ENCODE measurements at regions not wholly inside any gene's neighbourhood (a gene's known extent, or its start where the extent isn't known, plus 50 kb on each side); places are given as distances from the start of the nearest gene placed in this dataset.

DNA sequence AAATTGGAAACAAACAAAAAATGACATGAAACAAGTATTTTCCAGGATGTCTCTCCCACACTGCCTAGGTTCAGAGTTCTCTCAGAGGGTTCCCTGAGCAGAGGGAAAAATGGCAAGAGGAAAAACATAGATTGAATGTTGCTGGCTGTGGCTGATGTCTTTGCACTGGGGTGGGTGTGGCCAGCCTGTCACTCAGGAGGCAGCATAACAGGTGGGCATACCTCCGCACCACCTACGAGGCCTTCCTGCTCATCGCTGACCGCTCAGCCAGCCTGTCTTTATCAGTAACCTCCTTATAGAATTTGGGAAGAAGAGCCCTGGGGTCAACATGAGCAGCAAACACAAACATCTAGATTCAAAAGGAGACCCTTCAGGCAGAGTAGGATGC is 216.6 kb upstream of the UMPS start:
- DNase-seq = no peak

DNA sequence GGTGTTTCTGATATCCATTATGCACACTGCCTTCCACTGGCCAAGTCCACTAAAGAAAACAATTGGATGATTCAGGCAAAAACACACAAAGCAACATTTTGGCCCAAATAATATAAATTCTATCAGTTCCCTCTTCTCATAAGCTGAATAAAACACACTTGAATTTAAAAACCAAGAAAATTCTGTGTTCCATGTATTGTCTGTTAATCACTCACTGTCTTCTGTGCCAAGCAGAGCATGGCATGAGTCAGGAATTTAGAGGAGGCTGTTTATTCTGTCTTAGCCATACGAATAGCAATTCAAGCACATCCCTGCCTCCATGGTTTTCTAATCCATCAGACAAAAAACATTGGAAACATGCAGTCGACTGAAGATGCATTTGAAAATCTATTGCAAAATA is 215.6 kb upstream of the UMPS start:
- no peak for DNase-seq

DNA sequence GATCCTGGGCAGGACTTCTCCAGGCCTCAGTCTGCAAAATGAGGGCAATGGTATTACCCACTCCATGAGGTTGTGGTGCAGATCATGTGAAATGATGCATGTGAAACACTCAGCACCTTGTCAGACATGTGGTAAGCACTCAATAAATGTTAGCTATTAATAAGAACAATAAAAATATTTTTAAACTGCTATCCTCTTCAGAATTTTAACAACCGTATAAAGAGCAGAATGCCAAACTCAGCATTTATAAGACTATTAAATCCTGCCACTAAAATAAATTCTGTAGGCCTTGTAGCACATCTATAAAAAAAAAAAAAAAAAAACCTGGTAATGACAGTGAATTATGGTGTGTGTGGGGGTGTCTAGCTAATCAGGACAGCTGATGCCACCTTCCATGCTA is 213.9 kb upstream of the UMPS start:
- DNase-seq = no peak

DNA sequence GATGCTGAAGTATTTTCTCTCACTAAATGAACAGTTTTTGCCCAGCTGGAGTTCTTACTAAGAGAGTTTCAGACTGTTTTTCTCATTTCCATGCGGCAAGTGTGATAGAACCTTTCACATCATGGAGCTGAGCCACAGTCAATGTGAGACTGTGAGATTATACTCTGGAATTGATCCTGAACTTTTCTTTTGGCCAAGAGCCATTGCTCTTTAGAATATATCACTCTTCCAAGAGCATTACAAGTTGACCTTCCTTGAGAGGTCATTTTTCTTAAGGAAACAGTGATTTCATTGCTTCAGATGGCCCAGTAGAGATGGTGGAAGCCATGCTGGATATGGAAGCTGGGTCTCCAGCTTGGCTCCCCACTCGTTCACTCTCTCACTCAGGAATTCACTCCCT is 212.9 kb upstream of the UMPS start:
- DNase-seq = no peak

DNA sequence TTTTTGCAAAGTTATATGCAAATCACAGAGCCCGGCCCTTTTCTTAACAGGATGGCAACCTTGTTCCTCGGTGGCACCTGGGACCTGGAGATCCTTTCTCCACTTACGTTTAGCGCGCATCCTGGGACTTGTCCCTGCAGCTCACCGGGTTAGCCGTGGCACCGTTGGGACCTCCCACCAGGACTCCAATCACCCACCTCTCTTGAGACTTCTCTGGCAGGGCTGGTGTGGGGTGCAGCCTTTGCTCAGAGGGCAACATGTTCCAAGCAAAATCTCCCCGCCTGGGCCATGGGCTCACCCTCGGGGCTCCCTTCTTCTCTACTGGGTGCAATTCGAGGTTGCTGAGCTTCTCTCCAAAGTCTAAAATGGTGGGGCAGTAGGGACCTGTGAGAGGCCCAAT is 211.9 kb upstream of the UMPS start:
- DNase-seq = no peak

DNA sequence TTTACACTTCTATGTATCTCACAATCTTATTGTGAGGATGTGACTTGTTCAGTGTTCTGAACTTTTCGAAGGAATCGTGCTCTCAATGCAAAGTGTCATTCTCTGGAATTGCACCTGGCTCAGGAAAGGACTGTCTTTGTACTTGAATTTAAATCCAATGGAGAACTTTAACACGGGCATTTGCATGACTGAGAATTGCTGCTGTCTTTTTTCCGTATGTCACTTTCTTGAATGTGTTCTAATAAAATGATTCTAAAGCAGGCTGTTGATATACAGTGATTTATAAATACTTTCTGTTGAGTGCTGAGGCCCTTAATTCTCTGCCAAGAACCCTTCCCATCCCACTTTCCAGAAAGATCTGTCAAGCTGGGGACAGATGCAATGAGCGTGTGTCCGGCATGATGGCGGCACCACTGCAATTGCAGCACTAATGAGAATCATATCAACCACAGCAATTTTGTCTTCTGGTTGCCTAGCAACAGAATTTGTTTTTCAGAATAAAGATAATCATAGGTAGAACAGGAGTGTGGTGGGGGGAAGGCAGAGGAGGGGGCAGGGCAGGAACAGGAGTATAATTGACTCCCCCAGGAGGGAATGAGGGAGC is 210.6 kb upstream of the UMPS start:
- no peak for DNase-seq

DNA sequence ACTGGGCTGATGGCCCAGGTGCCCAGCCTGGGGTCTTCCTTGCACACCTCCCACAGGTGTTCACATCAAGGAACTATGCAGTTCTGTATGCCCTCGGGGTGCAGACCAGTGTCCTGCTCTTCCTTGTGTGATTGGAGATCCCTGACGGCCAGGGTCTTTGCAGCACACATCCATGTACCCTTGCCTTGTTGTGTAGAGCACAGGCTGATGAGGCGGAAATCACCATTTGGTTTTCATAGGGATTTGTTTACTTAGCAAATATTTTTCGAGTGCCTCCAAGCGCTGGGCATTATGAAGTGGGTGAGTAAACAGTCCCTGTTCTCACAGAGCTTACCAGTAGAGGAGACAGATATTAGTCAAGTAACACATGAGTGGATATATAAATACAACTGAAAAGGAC is 209.3 kb upstream of the UMPS start:
- no peak for DNase-seq

DNA sequence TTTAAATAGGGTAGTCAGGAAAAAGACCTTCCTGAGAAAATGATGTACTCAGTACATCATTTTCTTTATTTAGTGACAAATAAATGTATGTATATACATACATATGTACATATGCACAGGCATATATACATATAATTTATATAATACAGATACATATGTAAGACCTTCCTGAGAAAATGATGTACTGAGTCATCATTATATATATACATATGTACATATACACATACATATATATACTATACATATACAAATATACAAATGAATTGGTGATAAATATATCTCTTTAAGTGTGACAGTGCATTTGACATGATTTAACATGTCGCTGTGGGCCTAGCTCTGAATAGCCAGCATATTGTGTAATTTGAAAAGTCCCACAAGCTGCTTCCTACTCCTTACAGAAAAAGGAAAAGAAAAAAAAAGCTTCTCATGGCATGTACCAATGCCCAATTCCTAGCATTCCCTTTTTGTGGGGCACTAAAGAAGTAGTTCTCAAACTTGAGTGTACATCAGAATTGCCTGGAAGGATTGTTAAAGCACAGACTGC is 208.1 kb upstream of the UMPS start:
- no peak for DNase-seq

DNA sequence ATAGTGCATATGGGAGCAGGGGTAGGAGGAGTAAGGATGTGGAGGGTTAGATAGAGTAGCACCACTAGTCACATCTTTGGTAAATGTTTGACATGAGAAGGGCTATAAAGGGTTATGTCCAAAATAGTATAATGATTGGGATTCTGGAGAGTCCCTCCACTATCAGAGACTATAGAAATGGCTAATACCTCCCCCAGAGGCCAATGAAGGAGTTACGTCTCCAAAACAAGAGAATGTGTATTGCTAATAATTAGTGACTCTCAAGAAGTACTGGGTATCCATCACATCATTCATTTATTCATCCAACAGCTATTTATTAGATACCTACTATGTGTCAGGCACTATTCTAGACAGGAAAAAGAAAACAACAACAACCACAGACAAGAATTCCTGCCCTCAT is 203.7 kb upstream of the UMPS start:
- DNase-seq = no peak

DNA sequence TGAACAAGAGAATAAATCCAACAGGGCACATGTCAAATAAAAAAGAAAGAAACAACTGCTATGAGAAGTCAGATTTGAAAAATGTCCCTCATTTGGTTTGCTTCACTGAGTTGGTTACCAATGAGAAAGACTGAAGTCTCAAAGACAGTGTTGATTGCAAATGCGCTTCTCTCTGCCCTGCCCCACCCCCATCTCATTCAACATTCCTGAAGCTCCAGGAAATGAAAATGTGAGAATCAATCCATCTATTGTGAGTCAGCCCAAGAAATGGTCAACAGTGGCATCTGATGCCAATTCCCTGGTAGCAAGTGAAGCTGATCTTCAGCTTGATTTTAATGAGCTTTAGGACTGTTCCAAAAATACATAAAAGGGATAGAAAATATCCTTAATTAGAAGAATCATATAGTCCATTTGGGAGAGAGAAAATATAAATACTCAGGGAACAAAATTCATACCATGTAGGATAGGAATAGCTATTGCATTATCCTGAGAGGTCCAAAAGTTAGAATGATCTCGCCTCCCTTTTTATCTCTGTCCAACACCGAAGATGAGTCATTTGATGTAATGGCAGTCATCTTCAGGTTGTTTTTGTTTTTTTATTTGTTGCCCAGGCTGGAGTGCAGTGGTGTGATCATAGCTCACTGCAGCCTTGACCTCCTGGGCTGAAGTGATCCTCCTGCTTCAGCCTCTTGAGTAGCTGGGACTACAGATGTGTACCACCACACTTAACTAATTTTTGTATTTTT is 200.3 kb upstream of the UMPS start:
- DNase-seq = no peak

DNA sequence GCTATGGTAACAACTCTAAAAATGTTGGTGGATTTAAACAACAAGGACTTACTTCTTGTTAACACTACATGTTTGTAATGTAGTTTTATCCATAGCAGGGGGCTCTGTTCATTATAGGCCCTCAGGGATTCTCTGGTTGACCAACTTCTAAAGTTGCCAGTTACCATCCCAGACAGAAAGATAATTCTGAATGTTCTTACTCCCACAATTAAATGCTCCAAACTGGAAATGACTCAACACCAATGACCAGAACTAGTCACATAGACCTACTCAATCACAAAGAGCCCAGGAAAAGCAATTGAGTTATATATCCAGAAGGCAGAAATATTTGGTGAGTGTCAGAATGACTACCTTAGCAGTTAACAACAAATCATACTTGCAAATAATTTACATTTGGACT is 199.3 kb upstream of the UMPS start:
- no peak for DNase-seq

DNA sequence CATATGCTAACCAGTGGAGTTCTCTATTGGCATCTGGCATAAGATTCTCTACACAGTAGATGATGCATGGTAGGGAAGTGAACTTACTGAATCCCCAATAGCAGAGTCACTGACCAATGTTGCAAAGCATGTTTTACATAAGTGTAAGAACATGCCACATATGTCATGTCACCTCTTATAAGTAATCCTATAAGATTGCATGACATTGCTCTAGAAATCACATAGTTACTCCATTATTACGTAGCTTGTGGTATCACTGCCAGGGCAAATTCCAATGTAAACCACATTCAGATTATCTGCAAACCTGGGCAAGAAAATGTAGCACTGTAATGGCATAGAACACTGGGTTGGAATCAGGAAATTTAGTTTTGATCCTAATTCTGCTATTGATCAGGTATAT is 198.2 kb upstream of the UMPS start:
- DNase-seq = no peak

DNA sequence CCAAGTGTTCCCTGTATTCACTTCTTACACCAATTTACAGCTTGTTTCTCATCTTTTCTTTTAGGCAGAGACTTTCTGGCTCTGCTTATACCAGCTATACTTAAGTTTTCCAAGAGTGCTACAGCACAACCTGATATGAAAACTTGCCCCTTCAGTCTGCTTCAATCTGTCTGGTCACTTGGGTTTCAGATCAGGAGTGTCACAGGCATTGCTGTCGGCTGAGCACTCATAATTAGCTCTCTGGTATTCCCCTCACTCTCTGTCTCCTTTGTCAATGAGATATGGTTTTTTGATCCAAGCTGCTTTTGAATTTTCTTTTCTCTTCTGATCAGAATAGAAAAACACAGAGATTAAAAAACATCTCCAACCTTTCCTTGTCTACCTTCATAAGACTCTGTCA is 194.9 kb upstream of the UMPS start:
- no peak for DNase-seq

DNA sequence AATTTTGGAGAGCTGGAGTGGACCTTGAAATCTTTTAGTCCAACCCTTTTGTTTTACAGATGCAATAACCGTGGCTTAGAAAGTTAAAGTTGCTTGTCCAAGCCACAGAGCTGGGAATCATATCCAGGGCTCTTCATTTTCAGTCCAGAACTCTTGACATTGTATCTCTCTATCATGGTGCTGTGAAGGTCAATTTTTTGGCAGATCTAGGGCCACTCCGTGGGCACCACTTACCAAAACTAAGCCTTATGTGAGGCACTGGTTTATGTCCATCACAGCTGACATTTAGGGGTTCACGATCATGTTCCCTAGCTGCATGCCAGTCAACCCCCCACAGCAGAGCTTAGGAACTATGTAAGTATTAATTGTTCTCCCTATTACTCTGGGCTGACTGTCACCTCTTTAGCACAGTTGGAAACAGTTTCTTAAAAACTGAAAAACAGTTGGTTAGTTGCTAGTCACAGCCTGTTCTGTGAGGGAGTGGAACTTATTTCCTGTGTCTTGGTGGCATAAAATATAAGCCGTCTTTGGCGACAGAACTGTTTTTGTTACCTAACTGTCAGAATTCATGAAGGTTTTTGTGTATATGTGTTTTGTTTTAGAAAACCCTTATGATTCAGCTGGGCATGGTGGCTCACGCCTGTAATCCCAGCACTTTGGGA is 189.6 kb upstream of the UMPS start:
- no peak for DNase-seq

DNA sequence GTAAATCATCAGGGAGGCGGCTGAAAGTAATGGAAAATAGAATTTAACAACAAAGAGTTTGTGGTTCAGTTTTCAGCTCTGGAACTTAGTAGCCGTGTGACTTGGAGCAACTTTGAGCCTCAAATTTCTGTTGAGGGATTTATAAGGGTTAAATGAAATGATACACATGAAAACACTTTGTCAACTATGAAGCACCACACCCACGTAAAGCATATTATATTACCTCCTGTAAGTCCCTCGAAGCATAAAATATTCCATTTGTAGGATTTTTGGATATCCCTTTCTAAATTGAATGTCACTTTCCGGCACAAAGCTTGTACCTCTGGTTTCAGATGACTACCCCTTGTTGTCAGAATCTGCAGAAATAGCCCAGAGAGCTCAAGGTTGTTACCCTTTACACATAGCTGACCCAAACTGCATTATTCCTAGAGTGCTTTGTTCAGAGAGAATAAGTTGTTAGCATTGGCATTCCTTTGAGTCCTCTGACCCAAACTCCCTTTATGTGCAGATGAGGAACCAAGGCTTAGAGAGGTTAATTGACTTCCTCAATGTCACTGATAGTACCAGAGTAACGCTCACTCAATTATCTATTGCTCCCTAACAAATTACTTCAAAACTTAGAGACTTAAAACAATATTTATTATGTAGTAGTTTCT is 187.9 kb upstream of the UMPS start:
- DNase-seq = no peak

DNA sequence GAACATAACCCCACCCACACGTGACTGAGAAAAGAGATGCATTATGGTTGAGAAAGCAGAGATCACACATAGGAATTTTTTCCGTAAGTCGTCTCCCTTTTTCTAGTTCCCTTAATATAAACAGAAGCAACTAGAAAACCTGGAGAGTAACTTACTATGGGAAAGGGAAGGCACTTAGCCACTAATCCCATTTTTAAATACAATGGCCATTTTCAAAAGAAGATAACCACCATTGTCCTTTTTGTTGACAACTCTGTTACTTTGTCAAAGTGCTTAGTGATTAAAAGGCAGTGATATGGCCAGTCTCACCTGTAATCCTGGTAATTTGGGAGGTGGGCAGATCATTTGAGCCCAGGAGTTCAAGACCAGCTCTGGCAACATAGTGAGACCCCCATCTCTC is 184.4 kb upstream of the UMPS start:
- no peak for DNase-seq

DNA sequence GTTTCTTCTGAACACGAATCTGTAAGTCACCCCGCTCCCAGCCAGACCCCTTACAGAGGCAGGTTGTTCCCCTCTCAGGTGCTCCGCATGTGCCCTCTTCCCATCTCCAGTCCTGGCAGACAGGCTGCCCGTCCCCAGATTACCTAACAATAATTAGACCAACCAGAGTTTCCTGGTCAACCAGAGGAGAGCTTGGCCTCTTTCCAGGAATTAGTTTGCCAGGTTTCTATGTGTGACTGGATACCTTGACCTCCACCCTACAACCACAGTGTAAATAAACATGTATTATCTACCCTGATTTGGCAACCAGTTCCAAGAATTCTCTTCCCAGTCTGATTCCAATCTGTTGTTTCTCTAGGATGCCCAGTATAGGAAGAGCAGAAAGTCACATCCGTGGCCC is 178.0 kb upstream of the UMPS start:
- DNase-seq = no peak

DNA sequence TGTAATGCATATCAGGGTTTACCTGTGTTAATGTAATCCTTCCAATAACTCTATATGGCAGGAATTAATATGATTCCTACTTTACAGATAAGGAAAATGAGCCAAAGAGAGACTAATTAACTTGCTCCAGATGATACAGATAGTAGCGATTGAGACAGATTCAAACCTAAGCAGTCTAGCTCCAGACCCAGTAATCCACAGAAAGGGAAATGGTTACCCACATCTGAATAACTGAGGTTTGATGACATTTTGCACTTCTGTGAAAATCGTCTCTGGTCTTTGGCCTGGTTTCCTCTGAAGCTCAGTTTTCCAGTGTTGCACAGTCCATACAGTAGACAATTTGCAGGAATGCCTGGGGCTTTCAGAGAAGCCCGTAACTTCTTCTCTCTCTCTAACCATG is 177.1 kb upstream of the UMPS start:
- DNase-seq = no peak

DNA sequence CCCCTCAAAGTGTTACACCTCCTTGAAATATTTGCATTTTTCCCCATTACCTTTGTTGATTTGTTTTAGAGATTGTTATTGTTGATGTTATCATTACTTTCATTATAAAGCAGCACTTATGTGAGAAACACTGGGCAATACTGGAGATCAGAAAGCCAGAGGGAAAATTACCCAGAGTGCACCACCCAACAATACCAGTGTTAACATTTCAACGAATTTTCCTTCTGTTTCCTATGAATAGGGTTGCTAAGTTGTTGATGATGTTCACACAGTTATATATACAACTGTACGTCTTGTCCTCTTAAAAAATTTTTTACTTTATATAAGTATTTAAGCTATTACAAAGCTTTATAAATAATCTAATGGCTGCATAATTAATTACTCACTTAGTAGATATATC is 173.6 kb upstream of the UMPS start:
- DNase-seq = no peak

DNA sequence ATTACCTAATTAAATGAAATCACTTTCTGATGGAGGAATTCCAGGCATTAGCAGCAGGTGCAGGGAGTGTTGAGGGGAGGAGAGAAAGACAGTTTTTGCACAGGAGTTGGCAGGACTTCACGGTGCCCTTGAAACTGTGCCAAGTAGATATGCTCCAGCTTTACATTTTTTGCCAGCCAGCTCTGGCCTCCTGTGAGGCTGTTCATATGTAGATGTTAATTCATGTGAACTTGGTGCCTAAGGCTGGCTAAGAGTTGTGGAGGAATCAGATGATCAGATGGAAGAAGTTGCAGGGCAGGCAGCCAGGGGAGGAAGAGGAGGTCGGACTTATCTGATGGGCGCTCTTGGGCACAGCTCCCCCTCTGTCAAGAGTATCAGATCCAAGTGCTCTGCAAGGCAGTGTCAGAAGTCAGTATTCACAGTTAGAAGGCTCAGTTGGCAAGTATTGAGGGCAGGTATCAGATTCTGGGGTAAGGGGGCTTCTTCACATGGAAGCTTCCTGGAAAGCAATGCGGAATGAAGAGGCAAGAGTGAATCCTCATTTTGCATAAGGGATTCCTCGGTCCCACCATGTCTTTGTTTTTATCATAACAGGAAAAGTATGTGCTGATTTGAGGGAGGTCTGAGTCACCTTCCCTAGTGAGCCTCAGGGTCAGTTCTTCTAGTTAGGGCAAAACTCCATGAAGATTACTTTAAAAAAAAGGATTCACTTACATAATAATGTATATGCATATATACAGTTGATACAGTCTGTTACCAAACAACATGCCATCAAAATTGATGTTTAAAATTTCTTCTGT is 172.6 kb upstream of the UMPS start:
- no peak for DNase-seq

DNA sequence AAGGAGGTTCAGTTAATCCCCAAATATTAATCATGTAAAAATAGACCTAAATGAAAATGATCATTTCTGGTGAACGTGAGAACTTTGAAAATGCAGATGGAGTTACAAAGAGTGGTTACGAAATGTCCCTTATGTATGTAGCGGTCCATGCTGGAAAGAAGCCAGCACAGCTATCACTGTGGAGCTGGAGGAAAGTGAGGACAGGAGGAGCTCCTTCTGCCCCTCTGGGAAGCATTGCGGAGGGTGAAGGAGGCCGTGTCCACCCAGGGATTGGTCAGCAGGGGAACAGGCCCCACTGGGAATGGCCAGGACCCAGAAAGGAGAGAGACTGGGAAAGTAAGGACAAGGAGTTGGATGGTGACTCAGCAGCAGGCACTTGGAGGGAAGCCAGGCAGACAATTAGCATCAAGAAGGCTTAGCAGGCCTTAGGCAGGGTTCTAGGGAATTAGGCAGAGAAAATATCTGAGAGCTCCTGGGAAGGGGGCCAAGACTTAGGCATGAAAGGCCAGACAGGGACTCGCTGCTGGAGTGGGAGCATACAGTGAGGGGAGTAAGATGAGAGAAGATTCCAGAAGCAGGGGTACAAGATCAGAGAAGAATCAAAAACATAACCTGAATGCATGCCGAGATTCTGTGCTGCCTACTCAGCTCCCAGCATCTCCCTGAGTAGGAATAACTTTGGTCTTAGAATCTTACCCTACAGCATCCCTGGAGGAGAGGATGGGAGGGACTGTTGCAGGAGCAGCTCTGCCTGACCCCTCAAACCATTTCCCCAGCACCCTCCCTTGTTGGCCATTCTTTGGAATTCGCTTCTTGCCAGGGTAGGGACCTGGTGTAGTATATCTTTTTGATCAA is 171.0 kb upstream of the UMPS start:
- no peak for DNase-seq

Data from CD4-positive, alpha-beta T cell treated with Interleukin-21 for 1 hour (primary cell).